Smooth muscle cell (in vitro differentiated cells): ENCODE measurements at regions not wholly inside any gene's neighbourhood (a gene's known extent, or its start where the extent isn't known, plus 50 kb on each side); places are given as distances from the start of the nearest gene placed in this dataset.

Experiments used
- DNase-seq: peaks from one replicate; lab custom pipeline; 2025; ENCODE audit not compliant: unreplicated experiment; lab: John Stamatoyannopoulos, UW
- H2AFZ ChIP-seq: fragments of 200-600 bp; sonication (generic); 2 replicates; pipeline ENCODE4 v1.6.0; 2016; ENCODE audit warnings: antibody characterized with exemption, low read depth, mild to moderate bottlenecking
- H3F3A ChIP-seq: fragments of 200-600 bp; sonication (generic); 2 replicates; pipeline ENCODE4 v1.6.0; 2017; ENCODE audit warnings: antibody characterized with exemption, low read depth
- H3K27ac ChIP-seq: fragments of 200-600 bp; sonication (generic); 2 replicates; pipeline ENCODE4 v1.5.1; 2016; ENCODE audit warnings: low read depth, mild to moderate bottlenecking
- H3K27me3 ChIP-seq: fragments of 200-600 bp; sonication (generic); 2 replicates; pipeline ENCODE4 v1.6.1; 2016; ENCODE audit warnings: low read depth, mild to moderate bottlenecking
- H3K36me3 ChIP-seq: fragments of 200-600 bp; sonication (generic); 2 replicates; pipeline ENCODE4 v1.5.1; 2016; ENCODE audit warnings: low read depth
- H3K4me1 ChIP-seq: fragments of 200-600 bp; sonication (generic); 2 replicates; pipeline ENCODE4 v1.5.1; 2016; ENCODE audit warnings: low read depth
- H3K4me2 ChIP-seq: fragments of 200-600 bp; sonication (generic); 2 replicates; pipeline ENCODE4 v1.6.0; 2016; ENCODE audit warnings: mild to moderate bottlenecking
- H3K4me3 ChIP-seq: fragments of 200-600 bp; sonication (generic); 2 replicates; pipeline ENCODE4 v1.5.1; 2016; ENCODE audit warnings: mild to moderate bottlenecking
- H3K79me2 ChIP-seq: fragments of 200-600 bp; sonication (generic); 2 replicates; pipeline ENCODE4 v1.6.0; 2016; ENCODE audit warnings: low read depth, mild to moderate bottlenecking
- H3K9ac ChIP-seq: fragments of 200-600 bp; sonication (generic); 2 replicates; pipeline ENCODE4 v1.6.0; 2016; ENCODE audit warnings: low read depth
- H3K9me3 ChIP-seq: fragments of 200-600 bp; sonication (generic); replicated peaks from 2 replicates; pipeline ENCODE4 v1.5.1; 2016; ENCODE audit warnings: low read depth
- H4K20me1 ChIP-seq: fragments of 200-600 bp; sonication (generic); 2 replicates; pipeline ENCODE4 v1.6.0; 2016; ENCODE audit warnings: low read depth
- WGBS: methylation state at CpG from one replicate; pipeline ENCODE4 v1.1.7; 2016; ENCODE audit warnings: low lambda C conversion rate; 5-methylcytosine and 5-hydroxymethylcytosine counted together
- TF ChIP-seq, protein P1 (sequence below): fragments of 200-600 bp; sonication (generic); IDR thresholded peaks from 2 replicates; pipeline ENCODE4 v1.5.1; 2017; ENCODE audit warnings: borderline replicate concordance, mild to moderate bottlenecking, antibody characterized with exemption; ENCODE audit not compliant: insufficient read depth, poor library complexity, severe bottlenecking

DNA sequence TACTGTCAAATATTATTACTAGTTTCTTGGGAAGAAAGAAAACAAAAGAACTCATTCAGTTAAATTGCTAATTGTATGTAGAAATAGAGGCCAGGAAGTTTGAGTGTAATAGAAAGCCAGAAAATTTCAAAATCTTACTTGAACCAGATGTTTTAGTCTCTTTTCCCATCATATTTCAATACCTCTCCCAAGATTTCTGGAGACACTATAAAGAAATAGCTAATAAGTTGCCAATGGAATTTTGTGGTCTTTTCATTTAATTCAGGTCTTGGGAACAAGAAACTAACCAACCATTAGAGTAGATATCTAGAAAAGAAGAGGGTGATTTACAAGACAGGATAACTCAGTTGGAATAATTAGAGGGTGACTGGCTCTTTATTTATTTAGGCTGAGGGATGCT, 112.2 kb downstream of the AGTR2 start:
- no peak overlapping the region for H3K27ac ChIP-seq
- TF ChIP-seq, protein P1, sequence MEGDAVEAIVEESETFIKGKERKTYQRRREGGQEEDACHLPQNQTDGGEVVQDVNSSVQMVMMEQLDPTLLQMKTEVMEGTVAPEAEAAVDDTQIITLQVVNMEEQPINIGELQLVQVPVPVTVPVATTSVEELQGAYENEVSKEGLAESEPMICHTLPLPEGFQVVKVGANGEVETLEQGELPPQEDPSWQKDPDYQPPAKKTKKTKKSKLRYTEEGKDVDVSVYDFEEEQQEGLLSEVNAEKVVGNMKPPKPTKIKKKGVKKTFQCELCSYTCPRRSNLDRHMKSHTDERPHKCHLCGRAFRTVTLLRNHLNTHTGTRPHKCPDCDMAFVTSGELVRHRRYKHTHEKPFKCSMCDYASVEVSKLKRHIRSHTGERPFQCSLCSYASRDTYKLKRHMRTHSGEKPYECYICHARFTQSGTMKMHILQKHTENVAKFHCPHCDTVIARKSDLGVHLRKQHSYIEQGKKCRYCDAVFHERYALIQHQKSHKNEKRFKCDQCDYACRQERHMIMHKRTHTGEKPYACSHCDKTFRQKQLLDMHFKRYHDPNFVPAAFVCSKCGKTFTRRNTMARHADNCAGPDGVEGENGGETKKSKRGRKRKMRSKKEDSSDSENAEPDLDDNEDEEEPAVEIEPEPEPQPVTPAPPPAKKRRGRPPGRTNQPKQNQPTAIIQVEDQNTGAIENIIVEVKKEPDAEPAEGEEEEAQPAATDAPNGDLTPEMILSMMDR: no peak
- no peaks in the 10 kb centered on the region for H3F3A ChIP-seq
- no peak overlapping the region for H2AFZ ChIP-seq
- no peak overlapping the region for H3K4me2 ChIP-seq
- no peaks in the 10 kb centered on the region for H3K79me2 ChIP-seq
- no peaks in the 10 kb centered on the region for H3K4me1 ChIP-seq
- no peak overlapping the region for H3K9ac ChIP-seq
- DNase-seq: no peak
- peaks cover 3% of the 10 kb centered on the region for H3K9me3 ChIP-seq
- no peaks in the 10 kb centered on the region for H4K20me1 ChIP-seq
- no peak overlapping the region for H3K4me3 ChIP-seq
- no peaks in the 10 kb centered on the region for H3K27me3 ChIP-seq
- H3K36me3 ChIP-seq: no peaks in the 10 kb centered on the region

DNA sequence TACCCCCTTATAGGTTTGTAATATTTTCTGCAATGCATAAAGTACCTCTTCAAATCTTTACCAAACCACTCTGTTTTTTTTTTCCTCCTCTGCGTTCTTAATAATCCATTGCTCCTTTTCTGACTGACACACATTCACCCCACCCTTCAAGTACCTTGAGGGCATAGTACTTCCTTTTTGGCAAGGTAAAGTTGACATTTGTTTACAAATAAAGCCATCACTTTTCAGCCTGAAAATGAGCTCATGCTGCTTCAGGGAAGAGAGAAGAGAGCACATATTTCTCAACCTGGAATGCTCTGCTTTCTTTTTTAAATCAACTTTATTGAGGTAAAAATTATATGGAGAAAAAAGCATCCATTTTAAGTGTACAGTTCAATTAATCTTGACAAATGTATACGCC, 113.9 kb downstream of the AGTR2 start:
- no peak overlapping the region for H2AFZ ChIP-seq
- no peaks in the 10 kb centered on the region for H3K27me3 ChIP-seq
- H3K27ac ChIP-seq: no peak overlapping the region
- no peak for DNase-seq
- no peaks in the 10 kb centered on the region for H3K79me2 ChIP-seq
- TF ChIP-seq, protein P1: no peak
- H4K20me1 ChIP-seq: no peaks in the 10 kb centered on the region
- H3K4me3 ChIP-seq: no peak overlapping the region
- H3K9me3 ChIP-seq: no peaks in the 10 kb centered on the region
- no peak overlapping the region for H3K4me2 ChIP-seq
- H3K4me1 ChIP-seq: no peaks in the 10 kb centered on the region
- H3K9ac ChIP-seq: no peak overlapping the region
- H3K36me3 ChIP-seq: no peaks in the 10 kb centered on the region
- WGBS: 63% methylated on average over 2 of the region's 2 CpGs
- no peaks in the 10 kb centered on the region for H3F3A ChIP-seq

DNA sequence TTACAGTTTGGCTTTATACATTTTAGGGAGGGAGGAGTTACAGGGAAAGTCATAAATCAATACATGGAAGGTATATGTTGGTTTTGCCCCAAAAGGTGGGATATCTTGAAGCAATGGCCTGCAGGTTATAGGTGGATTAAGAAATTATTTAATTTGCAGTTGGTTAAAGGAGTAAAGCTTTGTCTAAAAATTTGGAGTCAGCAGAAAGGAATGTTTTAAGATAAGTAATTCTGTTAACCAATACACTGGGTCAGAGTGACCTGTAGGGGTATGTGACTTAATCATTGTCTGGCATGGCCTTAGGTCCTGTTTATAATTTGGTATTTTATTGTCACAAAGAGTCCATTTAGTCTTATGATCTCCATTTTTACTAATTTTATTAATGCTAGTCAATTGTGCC, 115.0 kb downstream of the AGTR2 start:
- no peak for DNase-seq
- Histone ChIP-seq H3K27ac (no peak overlapping the region), H3K4me3 (no peak overlapping the region), H3K4me1 (no peaks in the 10 kb centered on the region), H3K4me2 (no peak overlapping the region), H3F3A (no peaks in the 10 kb centered on the region), H3K9ac (no peak overlapping the region), H3K79me2 (no peaks in the 10 kb centered on the region), H4K20me1 (no peaks in the 10 kb centered on the region), H3K36me3 (no peaks in the 10 kb centered on the region), H3K9me3 (no peaks in the 10 kb centered on the region), H3K27me3 (no peaks in the 10 kb centered on the region), H2AFZ (no peak overlapping the region)
- TF ChIP-seq, protein P1: no peak

DNA sequence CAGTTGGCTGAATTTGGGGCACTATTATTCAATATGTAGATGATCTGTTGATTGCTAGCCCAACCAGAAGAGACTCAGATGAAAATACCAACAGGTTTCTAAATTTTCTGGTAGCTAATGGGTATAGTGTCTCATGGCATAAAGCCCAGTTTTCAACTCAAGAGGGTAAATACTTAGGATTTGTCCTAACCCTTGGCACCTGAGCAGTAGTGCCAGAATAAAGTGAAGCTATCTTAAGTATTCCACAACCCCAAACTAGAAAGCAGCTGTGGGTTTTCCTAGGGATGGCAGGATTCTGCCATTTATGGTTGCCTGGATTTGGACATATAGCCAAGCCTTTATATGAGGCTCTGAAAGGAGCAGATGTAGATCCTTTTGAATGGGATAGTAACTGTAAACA, 119.0 kb downstream of the AGTR2 start:
- H3F3A ChIP-seq: no peaks in the 10 kb centered on the region
- H3K9ac ChIP-seq: no peak overlapping the region
- no peaks in the 10 kb centered on the region for H3K9me3 ChIP-seq
- no peaks in the 10 kb centered on the region for H3K36me3 ChIP-seq
- no peaks in the 10 kb centered on the region for H4K20me1 ChIP-seq
- H3K27ac ChIP-seq: no peak overlapping the region
- TF ChIP-seq, protein P1: no peak
- H3K4me3 ChIP-seq: no peak overlapping the region
- DNase-seq: no peak
- no peaks in the 10 kb centered on the region for H3K4me1 ChIP-seq
- no peaks in the 10 kb centered on the region for H3K79me2 ChIP-seq
- no peaks in the 10 kb centered on the region for H3K27me3 ChIP-seq
- H3K4me2 ChIP-seq: no peak overlapping the region
- no peak overlapping the region for H2AFZ ChIP-seq
